Gastrocnemius medialis (tissue), 4 donors: ENCODE measurements at regions not wholly inside any gene's neighbourhood (a gene's known extent, or its start where the extent isn't known, plus 50 kb on each side); places are given as distances from the start of the nearest gene placed in this dataset.
A peak's percentile ranks its signal among the peaks of the same experiment; 100 is the strongest.

ENCODE experiments used
- ATAC-seq, 2 donors: fragments of 150-250 bp; one replicate each; pipeline ENCODE4 v1.9.1; 2016
- DNase-seq, 2 donors: peaks; one replicate each; pipeline ENCODE4 v3.0.0-alpha.2; 2019
- H3K27ac ChIP-seq, 4 donors: fragments of 200-600 bp; sonication (generic); 1 replicate in 1 of 4; 2 replicates in 3 of 4; pipeline ENCODE4 v1.5.1; 2016 to 2018; ENCODE audit warnings: mild to moderate bottlenecking in 2 of 4, moderate library complexity in 1 of 4
- H3K27me3 ChIP-seq, 3 donors: fragments of 200-600 bp; sonication (generic) in 2 of 3; 1 replicate in 1 of 3; 2 replicates in 2 of 3; pipeline versions ENCODE4 v1.5.1 to v1.6.0; 2016 to 2019; ENCODE audit warnings: mild to moderate bottlenecking in 1 of 3, moderate library complexity in 1 of 3
- H3K36me3 ChIP-seq, 2 donors: fragments of 200-600 bp; sonication (generic) in 1 of 2; one replicate each; pipeline ENCODE4 v1.5.1; 2017 to 2018
- H3K4me1 ChIP-seq, 2 donors: fragments of 200-600 bp; sonication (generic) in 1 of 2; one replicate each; pipeline ENCODE4 v1.5.1; 2016 to 2017; ENCODE audit warnings: mild to moderate bottlenecking in 2 of 2
- H3K4me3 ChIP-seq, 4 donors: fragments of 200-600 bp; sonication (generic) in 3 of 4; 1 replicate in 1 of 4; 2 replicates in 3 of 4; pipeline ENCODE4 v1.5.1; 2016 to 2019; ENCODE audit warnings: mild to moderate bottlenecking in 2 of 4
- H3K9me3 ChIP-seq, 3 donors: fragments of 200-600 bp; sonication (generic) in 2 of 3; 1 replicate in 1 of 3; 2 replicates in 2 of 3; pipeline ENCODE4 v1.5.1; 2016 to 2019
- POLR2A ChIP-seq, 2 donors: fragments of 450-650 bp; IDR thresholded peaks; one replicate each; pipeline ENCODE4 v1.6.1; 2017; ENCODE audit warnings: antibody characterized with exemption in 2 of 2, mild to moderate bottlenecking in 2 of 2, moderate library complexity in 2 of 2
- in situ Hi-C, 4 donors: fragments of 200-750 bp; cut with MboI; loops; one replicate each; pipeline versions ENCODE4 v1.15.0 to v1.8.0; 2017; ENCODE audit warnings: low sequenced_read_pairs in 4 of 4
- intact Hi-C: fragments of 100-400 bp; cut with DNase I; formaldehyde crosslinking; loops from one replicate; pipeline ENCODE4 v1.15.1; 2023; ENCODE audit warnings: low total_unique reads
- TF ChIP-seq, protein P1 (sequence below), 5 experiments: fragments of 450-650 bp in 3 of 5; fragments of 200-600 bp in 2 of 5; sonication (generic) in 2 of 5; IDR thresholded peaks in 4 of 5; conservative IDR thresholded peaks in 1 of 5; 1 replicate in 4 of 5; 2 replicates in 1 of 5; pipeline ENCODE4 v1.5.1; 2016 to 2019; ENCODE audit warnings: antibody characterized with exemption in 5 of 5, mild to moderate bottlenecking in 3 of 5, moderate library complexity in 3 of 5

DNA sequence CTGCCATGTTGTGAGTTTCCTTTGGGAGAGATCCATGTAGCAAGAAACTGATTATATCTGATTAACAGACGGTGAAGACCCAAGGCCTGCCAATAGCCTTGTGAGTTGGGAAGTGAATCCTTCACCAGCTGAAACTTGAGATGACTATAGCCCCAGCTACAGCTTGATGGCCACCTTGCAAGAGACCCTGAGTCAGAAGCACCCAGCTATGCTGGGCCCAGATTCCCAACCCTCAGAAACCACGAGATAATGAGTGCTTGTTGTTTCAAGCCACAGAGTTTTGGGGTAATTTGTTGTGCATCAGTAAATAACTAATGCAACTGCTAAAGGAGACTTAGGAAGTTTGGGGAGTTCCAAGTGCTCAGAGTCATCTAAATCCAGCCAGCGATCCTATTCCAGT lies 80.3 kb downstream of the AVPR1A start:
- no peaks in the 10 kb centered on the region for H3K4me1 ChIP-seq
- no peak for DNase-seq
- no peaks in the 10 kb centered on the region for H3K36me3 ChIP-seq
- no peak for ATAC-seq
- intact Hi-C loops (no loop called here), in situ Hi-C loops (no loop called here)
- TF ChIP-seq POLR2A (IDR thresholded peaks at IDR 0.05): no peak
- TF ChIP-seq, protein P1, sequence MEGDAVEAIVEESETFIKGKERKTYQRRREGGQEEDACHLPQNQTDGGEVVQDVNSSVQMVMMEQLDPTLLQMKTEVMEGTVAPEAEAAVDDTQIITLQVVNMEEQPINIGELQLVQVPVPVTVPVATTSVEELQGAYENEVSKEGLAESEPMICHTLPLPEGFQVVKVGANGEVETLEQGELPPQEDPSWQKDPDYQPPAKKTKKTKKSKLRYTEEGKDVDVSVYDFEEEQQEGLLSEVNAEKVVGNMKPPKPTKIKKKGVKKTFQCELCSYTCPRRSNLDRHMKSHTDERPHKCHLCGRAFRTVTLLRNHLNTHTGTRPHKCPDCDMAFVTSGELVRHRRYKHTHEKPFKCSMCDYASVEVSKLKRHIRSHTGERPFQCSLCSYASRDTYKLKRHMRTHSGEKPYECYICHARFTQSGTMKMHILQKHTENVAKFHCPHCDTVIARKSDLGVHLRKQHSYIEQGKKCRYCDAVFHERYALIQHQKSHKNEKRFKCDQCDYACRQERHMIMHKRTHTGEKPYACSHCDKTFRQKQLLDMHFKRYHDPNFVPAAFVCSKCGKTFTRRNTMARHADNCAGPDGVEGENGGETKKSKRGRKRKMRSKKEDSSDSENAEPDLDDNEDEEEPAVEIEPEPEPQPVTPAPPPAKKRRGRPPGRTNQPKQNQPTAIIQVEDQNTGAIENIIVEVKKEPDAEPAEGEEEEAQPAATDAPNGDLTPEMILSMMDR (IDR thresholded peaks at IDR 0.05 in 4 of 5, conservative IDR thresholded peaks at IDR 0.05 in 1 of 5): no peak
- H3K4me3 ChIP-seq: no peak overlapping the region
- H3K27ac ChIP-seq: peak overlapping the region in 2 of 4 donors; percentile 26 to 41
- no peaks in the 10 kb centered on the region for H3K27me3 ChIP-seq
- no peaks in the 10 kb centered on the region for H3K9me3 ChIP-seq

DNA sequence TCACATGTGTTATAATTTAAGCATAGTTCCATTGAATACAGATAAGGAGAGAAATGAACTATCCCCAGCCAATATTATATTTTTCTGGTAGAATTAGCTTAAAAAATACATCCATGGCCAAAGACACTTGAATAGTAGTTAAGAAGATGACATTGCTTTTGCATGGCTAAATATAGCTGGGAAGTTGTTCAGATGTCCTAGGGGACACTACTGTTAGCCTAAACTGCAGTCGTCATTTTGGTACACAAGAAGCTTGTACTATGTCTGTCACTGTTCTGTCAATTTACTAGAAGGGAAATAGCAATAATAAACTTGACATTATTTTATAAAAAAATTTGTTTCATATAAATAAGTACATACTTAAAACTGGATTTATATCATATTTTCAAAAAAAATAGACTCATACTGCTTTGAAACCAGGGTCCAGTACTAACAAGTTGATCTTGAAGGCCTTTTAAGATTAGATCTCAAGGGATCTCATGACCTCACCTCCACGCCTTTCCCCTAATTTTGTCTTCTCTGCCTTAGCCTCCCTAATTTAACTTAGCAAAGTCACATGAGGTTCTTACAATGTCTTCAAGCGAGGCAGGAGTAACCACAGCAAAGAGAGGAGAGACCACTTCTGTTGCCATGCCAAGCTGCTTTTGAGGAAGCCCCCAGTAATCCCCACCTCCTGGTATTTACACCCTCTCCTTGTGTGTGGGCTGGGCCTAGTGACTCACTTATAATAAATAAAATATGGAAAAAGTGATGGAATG lies 81.0 kb downstream of the AVPR1A start:
- DNase-seq: no peak
- H3K27me3 ChIP-seq: no peaks in the 10 kb centered on the region
- in situ Hi-C loops: no loop called here
- TF ChIP-seq POLR2A (IDR thresholded peaks at IDR 0.05): no peak
- TF ChIP-seq, protein P1 (IDR thresholded peaks at IDR 0.05 in 4 of 5, conservative IDR thresholded peaks at IDR 0.05 in 1 of 5): no peak
- no peak for ATAC-seq
- peak overlapping the region in 2 of 4 donors; percentile 26 to 41 for H3K27ac ChIP-seq
- H3K4me3 ChIP-seq: no peak overlapping the region
- no peaks in the 10 kb centered on the region for H3K4me1 ChIP-seq
- no peaks in the 10 kb centered on the region for H3K9me3 ChIP-seq
- H3K36me3 ChIP-seq: no peaks in the 10 kb centered on the region
- intact Hi-C loops: no loop called here

DNA sequence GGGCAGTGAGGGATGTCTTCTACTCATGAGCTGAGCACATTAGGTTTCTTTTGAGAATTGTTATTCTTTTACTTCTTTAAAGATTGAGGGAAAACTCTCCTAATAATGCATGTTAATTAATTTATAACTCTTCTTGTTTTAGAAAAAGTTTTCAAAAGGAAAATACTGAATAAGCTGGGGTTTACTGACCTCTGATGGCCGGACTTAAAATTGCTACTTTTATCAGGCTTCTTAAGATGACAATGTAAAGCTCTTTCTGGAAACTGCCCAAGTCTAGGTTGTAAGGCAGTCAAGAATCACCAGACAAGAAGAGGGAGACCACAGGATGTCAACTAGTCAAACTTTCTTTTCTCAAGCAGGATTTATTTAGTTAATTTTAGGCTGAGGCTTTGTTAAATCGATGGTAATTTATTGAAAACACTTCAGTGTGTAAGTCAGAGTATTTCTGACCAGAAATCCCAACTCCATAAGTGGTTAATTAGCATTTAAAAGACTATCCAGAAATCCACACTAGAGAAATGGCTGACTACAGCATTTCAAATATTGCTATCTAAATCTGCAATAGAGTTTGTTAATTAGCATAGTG lies 82.1 kb downstream of the AVPR1A start:
- in situ Hi-C loops (no loop called here), intact Hi-C loops (no loop called here)
- no peak for ATAC-seq
- no peak overlapping the region for H3K4me3 ChIP-seq
- H3K27ac ChIP-seq: peak overlapping the region in 1 of 4 donors; percentile 20
- no peaks in the 10 kb centered on the region for H3K27me3 ChIP-seq
- DNase-seq: no peak
- H3K36me3 ChIP-seq: no peaks in the 10 kb centered on the region
- H3K4me1 ChIP-seq: no peaks in the 10 kb centered on the region
- no peak for TF ChIP-seq POLR2A (IDR thresholded peaks at IDR 0.05)
- TF ChIP-seq, protein P1 (IDR thresholded peaks at IDR 0.05 in 4 of 5, conservative IDR thresholded peaks at IDR 0.05 in 1 of 5): peak in 2 of 5 experiments; percentile 3 to 35
- H3K9me3 ChIP-seq: no peaks in the 10 kb centered on the region

DNA sequence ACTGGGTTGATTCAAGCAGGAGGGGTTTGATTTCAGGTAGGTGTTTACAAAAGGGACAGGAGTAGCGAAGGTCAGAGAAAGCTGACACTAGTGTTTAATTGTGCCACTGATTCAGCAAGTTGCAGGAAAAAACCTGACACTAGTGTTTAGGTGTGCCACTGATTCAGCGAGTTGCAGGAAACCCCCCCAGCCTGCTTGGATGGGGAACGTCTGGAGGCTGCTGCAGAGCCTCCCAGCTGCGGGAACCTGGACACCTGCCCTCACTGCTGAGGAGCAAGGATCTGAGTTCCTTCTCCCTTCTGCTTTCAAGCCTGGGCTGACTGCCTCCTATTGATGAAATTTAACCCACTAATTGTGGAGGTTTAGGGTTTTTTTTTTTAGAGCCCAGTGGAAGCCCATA lies 84.2 kb downstream of the AVPR1A start:
- no peak overlapping the region for H3K27ac ChIP-seq
- H3K9me3 ChIP-seq: no peaks in the 10 kb centered on the region
- in situ Hi-C loops (no loop called here), intact Hi-C loops (no loop called here)
- ATAC-seq (no peak), DNase-seq (no peak)
- TF ChIP-seq, protein P1 (IDR thresholded peaks at IDR 0.05 in 4 of 5, conservative IDR thresholded peaks at IDR 0.05 in 1 of 5): no peak
- no peak for TF ChIP-seq POLR2A (IDR thresholded peaks at IDR 0.05)
- no peaks in the 10 kb centered on the region for H3K27me3 ChIP-seq
- no peaks in the 10 kb centered on the region for H3K36me3 ChIP-seq
- H3K4me1 ChIP-seq: no peaks in the 10 kb centered on the region
- no peak overlapping the region for H3K4me3 ChIP-seq
